Kidney (tissue), 13 donors: ENCODE measurements at regions not wholly inside any gene's neighbourhood (a gene's known extent, or its start where the extent isn't known, plus 50 kb on each side); places are given as distances from the start of the nearest gene placed in this dataset.

Source experiments
- DNase-seq, 5 donors: peaks; one replicate each; pipeline ENCODE4 v3.0.0-alpha.2; 2013 to 2020
- FAIRE-seq: peaks from 2 replicates; lab custom pipeline; 2012; peaks lifted over from hg19 to GRCh38; lab: Jason Lieb, UNC
- H3K27ac ChIP-seq, 2 donors: one replicate each; pipeline ENCODE4 v1.7.0; 2013; ENCODE audit warnings: low read depth in 2 of 2, low read length in 2 of 2, inconsistent platforms in 1 of 2
- H3K27me3 ChIP-seq: one replicate; pipeline ENCODE4 v1.7.1; 2013; ENCODE audit warnings: low read length, inconsistent platforms; ENCODE audit not compliant: control insufficient read depth, insufficient read depth
- H3K36me3 ChIP-seq, 3 donors: one replicate each; pipeline versions ENCODE4 v1.7.0 to v1.7.1; 2013; ENCODE audit warnings: low read length in 3 of 3, control low read depth in 1 of 3, inconsistent platforms in 1 of 3; ENCODE audit not compliant: insufficient read depth in 3 of 3, control insufficient read depth in 2 of 3
- H3K4me1 ChIP-seq, 3 donors: one replicate each; pipeline versions ENCODE4 v1.7.0 to v1.7.1; 2013; ENCODE audit warnings: low read length in 3 of 3, inconsistent platforms in 1 of 3, low read depth in 1 of 3; ENCODE audit not compliant: control insufficient read depth in 2 of 3, insufficient read depth in 2 of 3
- H3K4me3 ChIP-seq, 3 donors: one replicate each; pipeline versions ENCODE4 v1.7.0 to v1.8.1; 2013; ENCODE audit warnings: low read length in 3 of 3, control low read depth in 1 of 3, inconsistent platforms in 1 of 3
- H3K9ac ChIP-seq, 3 donors: one replicate each; pipeline versions ENCODE4 v1.7.0 to v1.7.1; 2013; ENCODE audit warnings: low read length in 3 of 3, control low read depth in 1 of 3, inconsistent platforms in 1 of 3
- H3K9me3 ChIP-seq, 3 donors: one replicate each; pipeline versions ENCODE4 v1.7.0 to v1.7.1; 2013; ENCODE audit warnings: low read length in 3 of 3, control low read depth in 1 of 3, inconsistent platforms in 1 of 3; ENCODE audit not compliant: control insufficient read depth in 2 of 3, insufficient read depth in 1 of 3
- CTCF ChIP-seq: IDR thresholded peaks from 3 replicates; pipeline ENCODE4 v1.5.1; 2012; ENCODE audit warnings: mild to moderate bottlenecking, moderate library complexity, borderline replicate concordance; ENCODE audit not compliant: insufficient read depth; ENCODE audit errors: extremely low read depth
- intact Hi-C: fragments of 100-400 bp; cut with DNase I; formaldehyde crosslinking; loops from one replicate; pipeline ENCODE4 v1.11.1; 2022
- donor health status: control.
- donor health status: control.
- donor health status: control.
- donor health status: control.
- donor health status: control.
- donor health status: DM: yes; HTN: yes; CAD: no.
- donor health status: Normal renal cell carcinoma (clear cell type).

- intact Hi-C loops, result no loop called here
- H3K9me3 ChIP-seq, result peaks cover 0 to 12% (median 0%) of the 10 kb centered on the region in 3 donors
- no peak for TF ChIP-seq CTCF
- H3K27me3 ChIP-seq, result no peaks in the 10 kb centered on the region
- no peaks in the 10 kb centered on the region for H3K4me1 ChIP-seq
- H3K9ac ChIP-seq, result no peak overlapping the region
- no peak overlapping the region for H3K27ac ChIP-seq
- H3K4me3 ChIP-seq, result no peak overlapping the region
- no peak for FAIRE-seq
- DNase-seq, result no peak
- H3K36me3 ChIP-seq, result no peaks in the 10 kb centered on the region
Observed at GRCh38 chr3:81363816-81364215, 397.6 kb downstream of the GBE1 start.

GRCh38 chr3:81354119-81354518 is 407.3 kb downstream of the GBE1 start:
- DNase-seq (no peak), FAIRE-seq (no peak)
- Histone ChIP-seq H3K4me1 (no peaks in the 10 kb centered on the region), H3K9ac (no peak overlapping the region), H3K27me3 (no peaks in the 10 kb centered on the region), H3K9me3 (no peaks in the 10 kb centered on the region), H3K27ac (no peak overlapping the region), H3K36me3 (no peaks in the 10 kb centered on the region), H3K4me3 (no peak overlapping the region)
- intact Hi-C loops, result no loop called here
- no peak for TF ChIP-seq CTCF

GRCh38 chr3:81352867-81353266 is 408.6 kb downstream of the GBE1 start:
- Histone ChIP-seq H3K27me3 (no peaks in the 10 kb centered on the region), H3K4me3 (no peak overlapping the region), H3K9me3 (no peaks in the 10 kb centered on the region), H3K36me3 (no peaks in the 10 kb centered on the region), H3K9ac (no peak overlapping the region), H3K27ac (no peak overlapping the region), H3K4me1 (no peaks in the 10 kb centered on the region)
- intact Hi-C loops, result no loop called here
- DNase-seq (peak in 2 of 5 donors; percentile 4 to 28), FAIRE-seq (no peak)
- no peak for TF ChIP-seq CTCF

- Histone ChIP-seq H3K36me3 (no peaks in the 10 kb centered on the region), H3K27me3 (no peaks in the 10 kb centered on the region), H3K4me1 (no peaks in the 10 kb centered on the region), H3K9me3 (no peaks in the 10 kb centered on the region), H3K27ac (no peak overlapping the region), H3K9ac (no peak overlapping the region), H3K4me3 (no peak overlapping the region)
- TF ChIP-seq CTCF, result no peak
- FAIRE-seq (no peak), DNase-seq (no peak)
- intact Hi-C loops, result no loop called here
Observed at GRCh38 chr3:81349816-81350340, 411.6 kb downstream of the GBE1 start.
